Gastrocnemius medialis (tissue), 4 donors: ENCODE measurements at regions not wholly inside any gene's neighbourhood (a gene's known extent, or its start where the extent isn't known, plus 50 kb on each side); places are given as distances from the start of the nearest gene placed in this dataset.

Source experiments
- CTCF ChIP-seq, 5 experiments: fragments of 450-650 bp in 3 of 5; fragments of 200-600 bp in 2 of 5; sonication (generic) in 2 of 5; IDR thresholded peaks in 4 of 5; conservative IDR thresholded peaks in 1 of 5; 1 replicate in 4 of 5; 2 replicates in 1 of 5; pipeline ENCODE4 v1.5.1; 2016 to 2019; ENCODE audit warnings: antibody characterized with exemption in 5 of 5, mild to moderate bottlenecking in 3 of 5, moderate library complexity in 3 of 5
- POLR2A ChIP-seq, 2 donors: fragments of 450-650 bp; IDR thresholded peaks; one replicate each; pipeline ENCODE4 v1.6.1; 2017; ENCODE audit warnings: antibody characterized with exemption in 2 of 2, mild to moderate bottlenecking in 2 of 2, moderate library complexity in 2 of 2

- no peak for TF ChIP-seq CTCF (IDR thresholded peaks at IDR 0.05 in 4 of 5, conservative IDR thresholded peaks at IDR 0.05 in 1 of 5)
- TF ChIP-seq POLR2A (IDR thresholded peaks at IDR 0.05): no peak
Observed at GRCh38 chr6:85114581-85114935, 335.3 kb upstream of the NT5E start.
